H9 (cell line): ENCODE measurements at regions not wholly inside any gene's neighbourhood (a gene's known extent, or its start where the extent isn't known, plus 50 kb on each side); places are given as distances from the start of the nearest gene placed in this dataset.

Source experiments
- DNase-seq: peaks from one replicate; pipeline ENCODE4 v3.0.0-alpha.2; 2017
- H2AFZ ChIP-seq: one replicate; pipeline ENCODE4 v1.6.1; 2013; ENCODE audit warnings: mild to moderate bottlenecking, low read length, control low read depth, moderate library complexity
- H2AK5ac ChIP-seq: 2 replicates; pipeline ENCODE4 v1.6.1; 2013; ENCODE audit warnings: low read length, control low read depth, mixed read lengths; ENCODE audit not compliant: insufficient read length
- H2BK120ac ChIP-seq: one replicate; pipeline ENCODE4 v1.6.1; 2013; ENCODE audit warnings: low read depth, mild to moderate bottlenecking, low read length, control low read depth, inconsistent platforms; ENCODE audit not compliant: poor library complexity, severe bottlenecking
- H2BK12ac ChIP-seq: 2 replicates; pipeline ENCODE4 v1.6.1; 2013; ENCODE audit warnings: low read length, control low read depth, mixed read lengths, low read depth; ENCODE audit not compliant: insufficient read length
- H2BK15ac ChIP-seq: 2 replicates; pipeline ENCODE4 v1.6.1; 2013; ENCODE audit warnings: low read depth, low read length, control low read depth
- H2BK20ac ChIP-seq: one replicate; pipeline ENCODE4 v1.6.1; 2013; ENCODE audit warnings: low read depth, mild to moderate bottlenecking, low read length, control low read depth, inconsistent platforms; ENCODE audit not compliant: poor library complexity, severe bottlenecking
- H2BK5ac ChIP-seq: 2 replicates; pipeline ENCODE4 v1.6.1; 2013; ENCODE audit warnings: low read length, control low read depth, mixed read lengths; ENCODE audit not compliant: insufficient read length
- H3K14ac ChIP-seq: 2 replicates; pipeline ENCODE4 v1.6.1; 2013; ENCODE audit warnings: low read length, control low read depth; ENCODE audit not compliant: insufficient read depth
- H3K18ac ChIP-seq: 2 replicates; pipeline ENCODE4 v1.6.1; 2013; ENCODE audit warnings: low read depth, mild to moderate bottlenecking, mixed read lengths, low read length, control low read depth; ENCODE audit not compliant: insufficient read length
- H3K23ac ChIP-seq: 2 replicates; pipeline ENCODE4 v1.6.1; 2013; ENCODE audit warnings: low read length, control low read depth, mixed read lengths, low read depth; ENCODE audit not compliant: insufficient read length
- H3K23me2 ChIP-seq: 2 replicates; pipeline ENCODE4 v1.6.1; 2013; ENCODE audit warnings: low read depth, mild to moderate bottlenecking, mixed read lengths, low read length, control low read depth; ENCODE audit not compliant: insufficient read length, poor library complexity, severe bottlenecking
- H3K27ac ChIP-seq: 2 replicates; pipeline ENCODE4 v1.5.1; 2013; ENCODE audit warnings: low read length, control low read depth, mixed read lengths, low read depth; ENCODE audit not compliant: insufficient read length
- H3K27me3 ChIP-seq: 2 replicates; pipeline ENCODE4 v1.6.1; 2013; ENCODE audit warnings: low read length, control low read depth, inconsistent platforms; ENCODE audit not compliant: insufficient read depth
- H3K4ac ChIP-seq: 2 replicates; pipeline ENCODE4 v1.6.1; 2013; ENCODE audit warnings: low read depth, mild to moderate bottlenecking, control low read depth, inconsistent platforms, low read length, moderate library complexity
- H3K4me1 ChIP-seq: 2 replicates; pipeline ENCODE4 v1.6.1; 2013; ENCODE audit warnings: low read length, control low read depth, inconsistent platforms; ENCODE audit not compliant: insufficient read depth
- H3K4me2 ChIP-seq: 2 replicates; pipeline ENCODE4 v1.6.1; 2013; ENCODE audit warnings: low read length, control low read depth, mixed read lengths; ENCODE audit not compliant: insufficient read length, insufficient read depth
- H3K56ac ChIP-seq: 2 replicates; pipeline ENCODE4 v1.6.1; 2013; ENCODE audit warnings: low read depth, mild to moderate bottlenecking, mixed read lengths, low read length, control low read depth; ENCODE audit not compliant: insufficient read length
- H3K79me1 ChIP-seq: 2 replicates; pipeline ENCODE4 v1.6.1; 2013; ENCODE audit warnings: low read depth, mild to moderate bottlenecking, moderate library complexity, low read length, control low read depth, inconsistent platforms; ENCODE audit not compliant: insufficient read depth, poor library complexity, severe bottlenecking
- H3K79me2 ChIP-seq: 2 replicates; pipeline ENCODE4 v1.6.1; 2013; ENCODE audit warnings: low read length, control low read depth, inconsistent platforms; ENCODE audit not compliant: insufficient read depth
- H3K9ac ChIP-seq: 2 replicates; pipeline ENCODE4 v1.6.1; 2013; ENCODE audit warnings: low read length, control low read depth, mixed read lengths; ENCODE audit not compliant: insufficient read length; ENCODE audit errors: extremely low read depth
- H3K9me3 ChIP-seq: one replicate; pipeline ENCODE4 v1.6.1; 2013; ENCODE audit warnings: low read depth, low read length, inconsistent platforms; ENCODE audit not compliant: control insufficient read depth
- H3T11ph ChIP-seq: one replicate; pipeline ENCODE4 v1.6.1; 2013; ENCODE audit warnings: mild to moderate bottlenecking, low read length, control low read depth, inconsistent platforms
- H4K20me1 ChIP-seq: one replicate; pipeline ENCODE4 v1.6.1; 2013; ENCODE audit not compliant: control insufficient read depth, insufficient read length, insufficient read depth
- H4K5ac ChIP-seq: 2 replicates; pipeline ENCODE4 v1.6.1; 2013; ENCODE audit warnings: low read depth, mild to moderate bottlenecking, mixed read lengths, low read length, control low read depth; ENCODE audit not compliant: insufficient read length
- H4K8ac ChIP-seq: replicated peaks from 2 replicates; pipeline ENCODE4 v1.6.1; 2013; ENCODE audit warnings: low read length, control low read depth, mixed read lengths, low read depth; ENCODE audit not compliant: insufficient read length
- H4K91ac ChIP-seq: 2 replicates; pipeline ENCODE4 v1.6.1; 2013; ENCODE audit warnings: low read depth, mild to moderate bottlenecking, moderate library complexity, mixed read lengths, low read length, control low read depth; ENCODE audit not compliant: insufficient read length
- H3K27ac Mint-ChIP-seq, 3 experiments: 2 replicates in 2 of 3; 3 replicates in 1 of 3; pipeline ENCODE4 v1.8.0; 2020 to 2021; ENCODE audit warnings: mixed read lengths in 3 of 3, mild to moderate bottlenecking in 1 of 3, moderate library complexity in 1 of 3
- H3K27me3 Mint-ChIP-seq: 2 replicates; pipeline ENCODE4 v1.8.0; 2021; ENCODE audit warnings: low read depth, mild to moderate bottlenecking, moderate library complexity, mixed read lengths
- H3K36me3 Mint-ChIP-seq, 3 experiments: 2 replicates in 2 of 3; 3 replicates in 1 of 3; pipeline ENCODE4 v1.8.0; 2020 to 2021; ENCODE audit warnings: low read depth in 3 of 3, mixed read lengths in 3 of 3; ENCODE audit not compliant: insufficient read depth in 1 of 3
- H3K4me1 Mint-ChIP-seq, 2 experiments: 2 replicates each; pipeline ENCODE4 v1.8.0; 2020; ENCODE audit warnings: mixed read lengths in 2 of 2
- H3K4me3 Mint-ChIP-seq, 2 experiments: 2 replicates in 1 of 2; 3 replicates in 1 of 2; pipeline ENCODE4 v1.8.0; 2020 to 2021; ENCODE audit warnings: mild to moderate bottlenecking in 2 of 2, mixed read lengths in 2 of 2, moderate library complexity in 1 of 2
- H3K9me3 Mint-ChIP-seq, 2 experiments: 2 replicates in 1 of 2; 3 replicates in 1 of 2; pipeline ENCODE4 v1.8.0; 2020; ENCODE audit warnings: mild to moderate bottlenecking in 2 of 2, mixed read lengths in 2 of 2, moderate library complexity in 1 of 2
- CTCF ChIP-seq: fragments of 200-600 bp; sonication (generic); conservative IDR thresholded peaks from 3 replicates; pipeline ENCODE4 v1.8.0; 2021; ENCODE audit warnings: antibody characterized with exemption, mild to moderate bottlenecking
- WGBS: extraction: QIAGEN DNeasy Blood & Tissue Kit; methylation state at CpG from one replicate; pipeline ENCODE4 v1.1.7; 2013; ENCODE audit warnings: missing lambda C conversion rate, low lambda C conversion rate, mixed read lengths; ENCODE audit not compliant: insufficient read length; ENCODE audit errors: extremely low coverage; 5-methylcytosine and 5-hydroxymethylcytosine counted together

GRCh38 chr4:125677665-125678307 is 363.0 kb downstream of the FAT4 start:
- H3K23me2 ChIP-seq, result no peaks in the 10 kb centered on the region
- no peak overlapping the region for H3K4me2 ChIP-seq
- no peak overlapping the region for H2BK15ac ChIP-seq
- H3K4me3 Mint-ChIP-seq, result no peak overlapping the region
- H3K36me3 Mint-ChIP-seq, result no peaks in the 10 kb centered on the region
- no peak overlapping the region for H3K14ac ChIP-seq
- H3K27ac ChIP-seq, result no peak overlapping the region
- no peaks in the 10 kb centered on the region for H3K79me2 ChIP-seq
- no peak overlapping the region for H3T11ph ChIP-seq
- no peak overlapping the region for H3K18ac ChIP-seq
- no peak overlapping the region for H2BK20ac ChIP-seq
- no peak overlapping the region for H2BK12ac ChIP-seq
- no CpG with 5 or more reads among the region's 2 CpGs for WGBS
- DNase-seq, result no peak
- H3K27ac Mint-ChIP-seq, result no peak overlapping the region
- H2AFZ ChIP-seq, result no peak overlapping the region
- no peak overlapping the region for H3K23ac ChIP-seq
- H4K91ac ChIP-seq, result no peak overlapping the region
- no peaks in the 10 kb centered on the region; the same call in 1 of the 2 replicates for H3K27me3 ChIP-seq
- no peak overlapping the region for H4K5ac ChIP-seq
- H4K20me1 ChIP-seq, result no peaks in the 10 kb centered on the region
- H3K9ac ChIP-seq, result no peak overlapping the region
- no peak overlapping the region for H3K4ac ChIP-seq
- H2AK5ac ChIP-seq, result no peak overlapping the region
- H3K79me1 ChIP-seq, result no peaks in the 10 kb centered on the region
- no peak overlapping the region for H2BK5ac ChIP-seq
- H3K4me1 ChIP-seq, result peaks cover 5% of the 10 kb centered on the region; the same call in 1 of the 2 replicates
- no peak overlapping the region for H3K56ac ChIP-seq
- H3K9me3 ChIP-seq, result no peaks in the 10 kb centered on the region
- no peak overlapping the region for H2BK120ac ChIP-seq
- H3K27me3 Mint-ChIP-seq, result no peaks in the 10 kb centered on the region
- no peaks in the 10 kb centered on the region for H3K9me3 Mint-ChIP-seq
- no peak overlapping the region for H4K8ac ChIP-seq
- TF ChIP-seq CTCF, result no peak
- peaks cover 8 to 15% of the 10 kb centered on the region in 2 experiments; a peak in 2 of 4 replicates for H3K4me1 Mint-ChIP-seq
